GM11168 (cell line): ENCODE measurements at regions not wholly inside any gene's neighbourhood (a gene's known extent, or its start where the extent isn't known, plus 50 kb on each side); places are given as distances from the start of the nearest gene placed in this dataset.

Experiments used
- in situ Hi-C: fragments of 300-500 bp; cut with MboI; formaldehyde crosslinking; loops from one replicate; pipeline ENCODE4 v1.12.0; 2022; ENCODE audit warnings: low sequenced_read_pairs; ENCODE audit not compliant: unreplicated experiment

- in situ Hi-C loops: no loop called here
These were observed 724.6 kb upstream of the SORCS1 start for GRCh38 chr10:107889105-107889504.

GRCh38 chr10:107880185-107880584 lies 715.7 kb upstream of the SORCS1 start:
- in situ Hi-C loops: no loop called here

- in situ Hi-C loops: no loop called here
These were observed 708.5 kb upstream of the SORCS1 start for GRCh38 chr10:107873007-107873406.

GRCh38 chr10:107865691-107866090 lies 701.2 kb upstream of the SORCS1 start:
- in situ Hi-C loops: no loop called here

GRCh38 chr10:107859065-107859464 lies 694.6 kb upstream of the SORCS1 start:
- in situ Hi-C loops: no loop called here

- in situ Hi-C loops: no loop called here
These were observed 691.5 kb upstream of the SORCS1 start for GRCh38 chr10:107856047-107856315.

- in situ Hi-C loops: no loop called here
These were observed 691.0 kb upstream of the SORCS1 start for GRCh38 chr10:107855301-107856046.

GRCh38 chr10:107848726-107849360 lies 684.3 kb upstream of the SORCS1 start:
- in situ Hi-C loops: no loop called here

- in situ Hi-C loops: no loop called here
These were observed 683.1 kb upstream of the SORCS1 start for GRCh38 chr10:107847620-107848019.

- in situ Hi-C loops: no loop called here
These were observed 670.2 kb upstream of the SORCS1 start for GRCh38 chr10:107834706-107835105.

GRCh38 chr10:107831772-107832171 lies 667.3 kb upstream of the SORCS1 start:
- in situ Hi-C loops: no loop called here

GRCh38 chr10:107829161-107829560 lies 664.7 kb upstream of the SORCS1 start:
- in situ Hi-C loops: no loop called here

GRCh38 chr10:107826171-107826570 lies 661.7 kb upstream of the SORCS1 start:
- in situ Hi-C loops: no loop called here

GRCh38 chr10:107814865-107815487 lies 650.5 kb upstream of the SORCS1 start:
- in situ Hi-C loops: loop anchor here (25.0 kb wide), 1 partner anchor 403 kb away; no protein-coding TSS in a partner anchor

GRCh38 chr10:107813451-107814162 lies 649.1 kb upstream of the SORCS1 start:
- in situ Hi-C loops: loop anchor here (25.0 kb wide), 1 partner anchor 401 kb away; no protein-coding TSS in a partner anchor

GRCh38 chr10:107809889-107810288 lies 645.4 kb upstream of the SORCS1 start:
- in situ Hi-C loops: loop anchor here (25.0 kb wide), 1 partner anchor 398 kb away; no protein-coding TSS in a partner anchor

- in situ Hi-C loops: loop anchor here (25.0 kb wide), 1 partner anchor 396 kb away; no protein-coding TSS in a partner anchor
These were observed 643.3 kb upstream of the SORCS1 start for GRCh38 chr10:107807836-107808235.

- in situ Hi-C loops: loop anchor here (25.0 kb wide), 1 partner anchor 394 kb away; no protein-coding TSS in a partner anchor
These were observed 641.5 kb upstream of the SORCS1 start for GRCh38 chr10:107806026-107806425.

GRCh38 chr10:107803546-107803945 lies 639.0 kb upstream of the SORCS1 start:
- in situ Hi-C loops: loop anchor here (25.0 kb wide), 1 partner anchor 391 kb away; no protein-coding TSS in a partner anchor

- in situ Hi-C loops: loop anchor here (25.0 kb wide), 1 partner anchor 388 kb away; no protein-coding TSS in a partner anchor
These were observed 635.6 kb upstream of the SORCS1 start for GRCh38 chr10:107800061-107800460.
